Uterus (tissue), 2 donors: ENCODE measurements at regions not wholly inside any gene's neighbourhood (a gene's known extent, or its start where the extent isn't known, plus 50 kb on each side); places are given as distances from the start of the nearest gene placed in this dataset.

Experiments used
- POLR2A ChIP-seq, 2 donors: fragments of 450-650 bp; IDR thresholded peaks; one replicate each; pipeline ENCODE4 v1.6.1; 2016; ENCODE audit warnings: antibody characterized with exemption in 2 of 2, mild to moderate bottlenecking in 1 of 2, moderate library complexity in 1 of 2
- TF ChIP-seq, protein P1 (sequence below), 4 experiments: fragments of 200-600 bp in 2 of 4; fragments of 450-650 bp in 2 of 4; sonication (generic) in 2 of 4; IDR thresholded peaks; one replicate each; pipeline ENCODE4 v1.5.1; 2016 to 2019; ENCODE audit warnings: antibody characterized with exemption in 4 of 4, mild to moderate bottlenecking in 2 of 4, moderate library complexity in 1 of 4

- TF ChIP-seq, protein P1, sequence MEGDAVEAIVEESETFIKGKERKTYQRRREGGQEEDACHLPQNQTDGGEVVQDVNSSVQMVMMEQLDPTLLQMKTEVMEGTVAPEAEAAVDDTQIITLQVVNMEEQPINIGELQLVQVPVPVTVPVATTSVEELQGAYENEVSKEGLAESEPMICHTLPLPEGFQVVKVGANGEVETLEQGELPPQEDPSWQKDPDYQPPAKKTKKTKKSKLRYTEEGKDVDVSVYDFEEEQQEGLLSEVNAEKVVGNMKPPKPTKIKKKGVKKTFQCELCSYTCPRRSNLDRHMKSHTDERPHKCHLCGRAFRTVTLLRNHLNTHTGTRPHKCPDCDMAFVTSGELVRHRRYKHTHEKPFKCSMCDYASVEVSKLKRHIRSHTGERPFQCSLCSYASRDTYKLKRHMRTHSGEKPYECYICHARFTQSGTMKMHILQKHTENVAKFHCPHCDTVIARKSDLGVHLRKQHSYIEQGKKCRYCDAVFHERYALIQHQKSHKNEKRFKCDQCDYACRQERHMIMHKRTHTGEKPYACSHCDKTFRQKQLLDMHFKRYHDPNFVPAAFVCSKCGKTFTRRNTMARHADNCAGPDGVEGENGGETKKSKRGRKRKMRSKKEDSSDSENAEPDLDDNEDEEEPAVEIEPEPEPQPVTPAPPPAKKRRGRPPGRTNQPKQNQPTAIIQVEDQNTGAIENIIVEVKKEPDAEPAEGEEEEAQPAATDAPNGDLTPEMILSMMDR (IDR thresholded peaks at IDR 0.05) = no peak
- TF ChIP-seq POLR2A (IDR thresholded peaks at IDR 0.05) = no peak
Observed at GRCh38 chr5:85340790-85341189, 956.1 kb upstream of the EDIL3 start.
